ENCODE measurements at regions not wholly inside any gene's neighbourhood (a gene's known extent, or its start where the extent isn't known, plus 50 kb on each side); places are given as distances from the start of the nearest gene placed in this dataset.

GRCh38 chr13:74443631-74444030 is 309.4 kb upstream of the KLF12 start:
- no peak overlapping the region for H3K27ac Mint-ChIP-seq
- ChIA-PET POLR2A (no interaction called here), CTCF (no interaction called here)
- H3K27me3 Mint-ChIP-seq (ENCODE audit: low read depth): no peaks in the 10 kb centered on the region
- no peaks in the 10 kb centered on the region for H3K4me1 Mint-ChIP-seq
- DNase-seq (ENCODE audit: low spot score) (no peak), ATAC-seq (no peak)
- H3K4me3 Mint-ChIP-seq: no peak overlapping the region
- peaks cover 5% of the 10 kb centered on the region; the same call in 1 of the 2 replicates for H3K36me3 Mint-ChIP-seq
- TF ChIP-seq, protein P1, sequence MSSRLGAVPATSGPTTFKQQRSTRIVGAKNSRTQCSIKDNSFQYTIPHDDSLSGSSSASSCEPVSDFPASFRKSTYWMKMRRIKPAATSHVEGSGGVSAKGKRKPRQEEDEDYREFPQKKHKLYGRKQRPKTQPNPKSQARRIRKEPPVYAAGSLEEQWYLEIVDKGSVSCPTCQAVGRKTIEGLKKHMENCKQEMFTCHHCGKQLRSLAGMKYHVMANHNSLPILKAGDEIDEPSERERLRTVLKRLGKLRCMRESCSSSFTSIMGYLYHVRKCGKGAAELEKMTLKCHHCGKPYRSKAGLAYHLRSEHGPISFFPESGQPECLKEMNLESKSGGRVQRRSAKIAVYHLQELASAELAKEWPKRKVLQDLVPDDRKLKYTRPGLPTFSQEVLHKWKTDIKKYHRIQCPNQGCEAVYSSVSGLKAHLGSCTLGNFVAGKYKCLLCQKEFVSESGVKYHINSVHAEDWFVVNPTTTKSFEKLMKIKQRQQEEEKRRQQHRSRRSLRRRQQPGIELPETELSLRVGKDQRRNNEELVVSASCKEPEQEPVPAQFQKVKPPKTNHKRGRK (CRISPR knock-in tag; IDR thresholded peaks at IDR 0.05; ENCODE audit: borderline replicate concordance): no peak
- TF ChIP-seq, protein P2, sequence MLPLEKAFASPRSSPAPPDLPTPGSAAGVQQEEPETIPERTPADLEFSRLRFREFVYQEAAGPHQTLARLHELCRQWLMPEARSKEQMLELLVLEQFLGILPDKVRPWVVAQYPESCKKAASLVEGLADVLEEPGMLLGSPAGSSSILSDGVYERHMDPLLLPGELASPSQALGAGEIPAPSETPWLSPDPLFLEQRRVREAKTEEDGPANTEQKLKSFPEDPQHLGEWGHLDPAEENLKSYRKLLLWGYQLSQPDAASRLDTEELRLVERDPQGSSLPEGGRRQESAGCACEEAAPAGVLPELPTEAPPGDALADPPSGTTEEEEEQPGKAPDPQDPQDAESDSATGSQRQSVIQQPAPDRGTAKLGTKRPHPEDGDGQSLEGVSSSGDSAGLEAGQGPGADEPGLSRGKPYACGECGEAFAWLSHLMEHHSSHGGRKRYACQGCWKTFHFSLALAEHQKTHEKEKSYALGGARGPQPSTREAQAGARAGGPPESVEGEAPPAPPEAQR (CRISPR knock-in tag; IDR thresholded peaks at IDR 0.05): no peak
- no peak for TF ChIP-seq KAT7 (CRISPR knock-in tag; IDR thresholded peaks at IDR 0.05; ENCODE audit: borderline replicate concordance)
- TF ChIP-seq CDX4 (CRISPR knock-in tag; IDR thresholded peaks at IDR 0.05; ENCODE audit: borderline replicate concordance): no peak
- TF ChIP-seq ESRRA (CRISPR knock-in tag; IDR thresholded peaks at IDR 0.05; ENCODE audit: borderline replicate concordance): no peak
- no peak for TF ChIP-seq GABPB1 (CRISPR knock-in tag; IDR thresholded peaks at IDR 0.05)
- H3K9me3 Mint-ChIP-seq: peaks cover 16% of the 10 kb centered on the region

GRCh38 chr13:74442751-74443150 is 308.5 kb upstream of the KLF12 start:
- Mint-ChIP-seq H3K27ac (no peak overlapping the region), H3K27me3 (ENCODE audit: low read depth) (no peaks in the 10 kb centered on the region), H3K4me1 (peaks cover 4% of the 10 kb centered on the region; the same call in 1 of the 2 replicates), H3K9me3 (peaks cover 16% of the 10 kb centered on the region), H3K4me3 (no peak overlapping the region), H3K36me3 (peaks cover 5% of the 10 kb centered on the region; the same call in 1 of the 2 replicates)
- ChIA-PET POLR2A (no interaction called here), CTCF (no interaction called here)
- no peak for DNase-seq (ENCODE audit: low spot score)
- ATAC-seq: no peak
- no peak for TF ChIP-seq GTF2I (CRISPR knock-in tag; conservative IDR thresholded peaks at IDR 0.05)
- TF ChIP-seq NR1H2 (CRISPR knock-in tag; IDR thresholded peaks at IDR 0.05): no peak
- TF ChIP-seq, protein P3, sequence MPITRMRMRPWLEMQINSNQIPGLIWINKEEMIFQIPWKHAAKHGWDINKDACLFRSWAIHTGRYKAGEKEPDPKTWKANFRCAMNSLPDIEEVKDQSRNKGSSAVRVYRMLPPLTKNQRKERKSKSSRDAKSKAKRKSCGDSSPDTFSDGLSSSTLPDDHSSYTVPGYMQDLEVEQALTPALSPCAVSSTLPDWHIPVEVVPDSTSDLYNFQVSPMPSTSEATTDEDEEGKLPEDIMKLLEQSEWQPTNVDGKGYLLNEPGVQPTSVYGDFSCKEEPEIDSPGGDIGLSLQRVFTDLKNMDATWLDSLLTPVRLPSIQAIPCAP (CRISPR knock-in tag; IDR thresholded peaks at IDR 0.05): no peak
- no peak for TF ChIP-seq SP1 (CRISPR knock-in tag; conservative IDR thresholded peaks at IDR 0.05)
- TF ChIP-seq, protein P4, sequence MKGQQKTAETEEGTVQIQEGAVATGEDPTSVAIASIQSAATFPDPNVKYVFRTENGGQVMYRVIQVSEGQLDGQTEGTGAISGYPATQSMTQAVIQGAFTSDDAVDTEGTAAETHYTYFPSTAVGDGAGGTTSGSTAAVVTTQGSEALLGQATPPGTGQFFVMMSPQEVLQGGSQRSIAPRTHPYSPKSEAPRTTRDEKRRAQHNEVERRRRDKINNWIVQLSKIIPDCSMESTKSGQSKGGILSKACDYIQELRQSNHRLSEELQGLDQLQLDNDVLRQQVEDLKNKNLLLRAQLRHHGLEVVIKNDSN (CRISPR knock-in tag; IDR thresholded peaks at IDR 0.05): no peak
- no peak for TF ChIP-seq OVOL2 (CRISPR knock-in tag; IDR thresholded peaks at IDR 0.05; ENCODE audit: borderline replicate concordance)
- TF ChIP-seq, protein P5, sequence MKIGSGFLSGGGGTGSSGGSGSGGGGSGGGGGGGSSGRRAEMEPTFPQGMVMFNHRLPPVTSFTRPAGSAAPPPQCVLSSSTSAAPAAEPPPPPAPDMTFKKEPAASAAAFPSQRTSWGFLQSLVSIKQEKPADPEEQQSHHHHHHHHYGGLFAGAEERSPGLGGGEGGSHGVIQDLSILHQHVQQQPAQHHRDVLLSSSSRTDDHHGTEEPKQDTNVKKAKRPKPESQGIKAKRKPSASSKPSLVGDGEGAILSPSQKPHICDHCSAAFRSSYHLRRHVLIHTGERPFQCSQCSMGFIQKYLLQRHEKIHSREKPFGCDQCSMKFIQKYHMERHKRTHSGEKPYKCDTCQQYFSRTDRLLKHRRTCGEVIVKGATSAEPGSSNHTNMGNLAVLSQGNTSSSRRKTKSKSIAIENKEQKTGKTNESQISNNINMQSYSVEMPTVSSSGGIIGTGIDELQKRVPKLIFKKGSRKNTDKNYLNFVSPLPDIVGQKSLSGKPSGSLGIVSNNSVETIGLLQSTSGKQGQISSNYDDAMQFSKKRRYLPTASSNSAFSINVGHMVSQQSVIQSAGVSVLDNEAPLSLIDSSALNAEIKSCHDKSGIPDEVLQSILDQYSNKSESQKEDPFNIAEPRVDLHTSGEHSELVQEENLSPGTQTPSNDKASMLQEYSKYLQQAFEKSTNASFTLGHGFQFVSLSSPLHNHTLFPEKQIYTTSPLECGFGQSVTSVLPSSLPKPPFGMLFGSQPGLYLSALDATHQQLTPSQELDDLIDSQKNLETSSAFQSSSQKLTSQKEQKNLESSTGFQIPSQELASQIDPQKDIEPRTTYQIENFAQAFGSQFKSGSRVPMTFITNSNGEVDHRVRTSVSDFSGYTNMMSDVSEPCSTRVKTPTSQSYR (CRISPR knock-in tag; IDR thresholded peaks at IDR 0.05): no peak
- TF ChIP-seq, protein P6, sequence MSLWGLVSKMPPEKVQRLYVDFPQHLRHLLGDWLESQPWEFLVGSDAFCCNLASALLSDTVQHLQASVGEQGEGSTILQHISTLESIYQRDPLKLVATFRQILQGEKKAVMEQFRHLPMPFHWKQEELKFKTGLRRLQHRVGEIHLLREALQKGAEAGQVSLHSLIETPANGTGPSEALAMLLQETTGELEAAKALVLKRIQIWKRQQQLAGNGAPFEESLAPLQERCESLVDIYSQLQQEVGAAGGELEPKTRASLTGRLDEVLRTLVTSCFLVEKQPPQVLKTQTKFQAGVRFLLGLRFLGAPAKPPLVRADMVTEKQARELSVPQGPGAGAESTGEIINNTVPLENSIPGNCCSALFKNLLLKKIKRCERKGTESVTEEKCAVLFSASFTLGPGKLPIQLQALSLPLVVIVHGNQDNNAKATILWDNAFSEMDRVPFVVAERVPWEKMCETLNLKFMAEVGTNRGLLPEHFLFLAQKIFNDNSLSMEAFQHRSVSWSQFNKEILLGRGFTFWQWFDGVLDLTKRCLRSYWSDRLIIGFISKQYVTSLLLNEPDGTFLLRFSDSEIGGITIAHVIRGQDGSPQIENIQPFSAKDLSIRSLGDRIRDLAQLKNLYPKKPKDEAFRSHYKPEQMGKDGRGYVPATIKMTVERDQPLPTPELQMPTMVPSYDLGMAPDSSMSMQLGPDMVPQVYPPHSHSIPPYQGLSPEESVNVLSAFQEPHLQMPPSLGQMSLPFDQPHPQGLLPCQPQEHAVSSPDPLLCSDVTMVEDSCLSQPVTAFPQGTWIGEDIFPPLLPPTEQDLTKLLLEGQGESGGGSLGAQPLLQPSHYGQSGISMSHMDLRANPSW (CRISPR knock-in tag; conservative IDR thresholded peaks at IDR 0.05; ENCODE audit: low read depth): no peak
- TF ChIP-seq, protein P7, sequence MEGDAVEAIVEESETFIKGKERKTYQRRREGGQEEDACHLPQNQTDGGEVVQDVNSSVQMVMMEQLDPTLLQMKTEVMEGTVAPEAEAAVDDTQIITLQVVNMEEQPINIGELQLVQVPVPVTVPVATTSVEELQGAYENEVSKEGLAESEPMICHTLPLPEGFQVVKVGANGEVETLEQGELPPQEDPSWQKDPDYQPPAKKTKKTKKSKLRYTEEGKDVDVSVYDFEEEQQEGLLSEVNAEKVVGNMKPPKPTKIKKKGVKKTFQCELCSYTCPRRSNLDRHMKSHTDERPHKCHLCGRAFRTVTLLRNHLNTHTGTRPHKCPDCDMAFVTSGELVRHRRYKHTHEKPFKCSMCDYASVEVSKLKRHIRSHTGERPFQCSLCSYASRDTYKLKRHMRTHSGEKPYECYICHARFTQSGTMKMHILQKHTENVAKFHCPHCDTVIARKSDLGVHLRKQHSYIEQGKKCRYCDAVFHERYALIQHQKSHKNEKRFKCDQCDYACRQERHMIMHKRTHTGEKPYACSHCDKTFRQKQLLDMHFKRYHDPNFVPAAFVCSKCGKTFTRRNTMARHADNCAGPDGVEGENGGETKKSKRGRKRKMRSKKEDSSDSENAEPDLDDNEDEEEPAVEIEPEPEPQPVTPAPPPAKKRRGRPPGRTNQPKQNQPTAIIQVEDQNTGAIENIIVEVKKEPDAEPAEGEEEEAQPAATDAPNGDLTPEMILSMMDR (IDR thresholded peaks at IDR 0.05): no peak
- TF ChIP-seq RELA (CRISPR knock-in tag; IDR thresholded peaks at IDR 0.05; ENCODE audit: borderline replicate concordance): no peak
- no peak for TF ChIP-seq ZNF425 (CRISPR knock-in tag; conservative IDR thresholded peaks at IDR 0.05)
- TF ChIP-seq HMGXB4 (CRISPR knock-in tag; IDR thresholded peaks at IDR 0.05): no peak

All from WTC11 (cell line).